ENCODE measurements at regions not wholly inside any gene's neighbourhood (a gene's known extent, or its start where the extent isn't known, plus 50 kb on each side); places are given as distances from the start of the nearest gene placed in this dataset.
"Not testable (repeated sequence)": the region's sequence is repeated elsewhere in the genome, so short reads cannot be mapped to it uniquely, and the experiment has no call there.

DNA sequence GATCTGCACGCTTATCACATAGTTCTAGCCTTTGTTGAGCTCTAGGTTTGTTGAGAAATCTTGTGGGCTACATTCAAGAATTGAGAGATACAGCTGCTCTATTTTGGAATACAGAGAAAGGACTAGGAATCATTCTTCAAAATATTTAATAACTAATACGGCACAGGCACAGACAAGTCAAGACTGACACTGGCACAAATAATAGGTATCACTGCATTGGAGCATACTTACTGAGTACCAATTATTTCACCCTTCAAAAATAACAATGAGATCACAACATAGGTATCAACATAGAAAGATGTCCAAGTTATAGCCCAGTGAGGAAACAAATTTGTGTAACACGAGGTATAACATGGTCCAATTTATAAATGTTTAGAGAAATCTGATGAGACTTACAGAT is 133.7 kb upstream of the TSC22D2 start:
- Histone ChIP-seq H3K4me2 (ENCODE audit: low read length) (no peak overlapping the region), H3K4me3 (ENCODE audit: low read length) (no peak overlapping the region), H3K4me1 (ENCODE audit: control insufficient read depth, low read depth, low read length) (no peaks in the 10 kb centered on the region), H3K23ac (ENCODE audit: low read length) (no peak overlapping the region), H3K56ac (ENCODE audit: low read length) (no peak overlapping the region), H2BK5ac (ENCODE audit: low read length) (no peak overlapping the region), H4K5ac (ENCODE audit: low read length) (no peak overlapping the region), H3K79me2 (ENCODE audit: control insufficient read depth, insufficient read depth, low read length) (no peaks in the 10 kb centered on the region), H4K8ac (ENCODE audit: low read depth, low read length) (no peak overlapping the region), H3K27ac (ENCODE audit: low read depth, low read length) (no peak overlapping the region), H2BK120ac (ENCODE audit: low read depth, low read length) (no peak overlapping the region), H3K27me3 (ENCODE audit: insufficient read depth, low read length, poor library complexity) (no peaks in the 10 kb centered on the region), H2BK15ac (replicated peaks; ENCODE audit: low read depth) (no peak overlapping the region), H3K79me1 (ENCODE audit: low read length) (no peaks in the 10 kb centered on the region), H3K18ac (ENCODE audit: low read length) (no peak overlapping the region), H3K9ac (ENCODE audit: low read length) (no peak overlapping the region), H3K36me3 (ENCODE audit: control insufficient read depth, insufficient read depth, low read length) (no peaks in the 10 kb centered on the region), H2AK5ac (ENCODE audit: low read length) (no peak overlapping the region), H3K4ac (ENCODE audit: low read depth, low read length) (no peak overlapping the region)
- WGBS (ENCODE audit: extremely low coverage, insufficient coverage, low lambda C conversion rate), result no CpG with 5 or more reads among the region's 3 CpGs
- no peak for DNase-seq

DNA sequence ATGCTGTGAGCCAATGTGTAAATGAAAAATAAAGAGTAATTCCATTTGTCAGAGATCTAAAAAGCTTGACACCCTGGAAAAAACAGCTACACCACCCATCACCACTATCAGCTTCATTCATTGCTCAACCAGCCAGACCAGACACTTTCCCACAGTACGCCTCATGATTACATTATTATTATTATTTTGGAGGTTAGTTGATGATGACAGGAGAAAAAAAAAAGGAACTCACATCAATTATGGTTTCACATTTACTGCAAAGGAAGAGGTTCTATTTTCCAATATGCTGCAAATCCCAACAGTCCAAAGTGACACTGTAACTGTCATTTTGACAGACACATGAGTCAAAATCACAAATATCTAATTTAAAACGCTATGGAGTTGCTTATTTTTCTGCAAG is 134.7 kb upstream of the TSC22D2 start:
- Histone ChIP-seq H3K27me3 (ENCODE audit: insufficient read depth, low read length, poor library complexity) (no peaks in the 10 kb centered on the region), H2AK5ac (ENCODE audit: low read length) (no peak overlapping the region), H3K23ac (ENCODE audit: low read length) (no peak overlapping the region), H3K4me1 (ENCODE audit: control insufficient read depth, low read depth, low read length) (no peaks in the 10 kb centered on the region), H3K4me2 (ENCODE audit: low read length) (no peak overlapping the region), H2BK5ac (ENCODE audit: low read length) (no peak overlapping the region), H3K36me3 (ENCODE audit: control insufficient read depth, insufficient read depth, low read length) (no peaks in the 10 kb centered on the region), H3K56ac (ENCODE audit: low read length) (no peak overlapping the region), H2BK120ac (ENCODE audit: low read depth, low read length) (no peak overlapping the region), H2BK15ac (replicated peaks; ENCODE audit: low read depth) (no peak overlapping the region), H3K4ac (ENCODE audit: low read depth, low read length) (no peak overlapping the region), H3K79me1 (ENCODE audit: low read length) (no peaks in the 10 kb centered on the region), H4K5ac (ENCODE audit: low read length) (no peak overlapping the region), H3K79me2 (ENCODE audit: control insufficient read depth, insufficient read depth, low read length) (no peaks in the 10 kb centered on the region), H3K4me3 (ENCODE audit: low read length) (no peak overlapping the region), H3K18ac (ENCODE audit: low read length) (no peak overlapping the region), H3K9ac (ENCODE audit: low read length) (no peak overlapping the region), H4K8ac (ENCODE audit: low read depth, low read length) (no peak overlapping the region), H3K27ac (ENCODE audit: low read depth, low read length) (no peak overlapping the region)
- WGBS (ENCODE audit: extremely low coverage, insufficient coverage, low lambda C conversion rate), result no CpG with 5 or more reads among the region's 2 CpGs
- no peak for DNase-seq

DNA sequence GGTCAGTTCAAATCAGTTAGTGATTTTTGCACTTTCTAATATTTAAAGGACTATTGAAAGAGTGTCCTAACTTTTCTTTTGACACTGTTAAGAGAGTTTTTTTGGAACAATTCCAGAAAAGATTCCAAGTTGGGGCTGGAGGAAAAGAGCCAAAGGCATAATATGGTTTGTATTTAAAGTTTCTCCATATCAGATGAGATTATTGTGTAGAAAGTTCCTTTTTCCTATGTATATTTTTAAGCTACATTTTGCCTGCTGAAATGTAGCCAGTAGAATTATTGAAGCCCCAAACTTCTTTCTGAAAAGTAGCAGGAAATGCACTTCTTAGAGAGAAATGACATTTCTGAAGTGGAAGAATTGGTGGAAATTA is 136.5 kb upstream of the TSC22D2 start:
- no peaks in the 10 kb centered on the region for H3K4me1 ChIP-seq (ENCODE audit: control insufficient read depth, low read depth, low read length)
- no peak for DNase-seq

DNA sequence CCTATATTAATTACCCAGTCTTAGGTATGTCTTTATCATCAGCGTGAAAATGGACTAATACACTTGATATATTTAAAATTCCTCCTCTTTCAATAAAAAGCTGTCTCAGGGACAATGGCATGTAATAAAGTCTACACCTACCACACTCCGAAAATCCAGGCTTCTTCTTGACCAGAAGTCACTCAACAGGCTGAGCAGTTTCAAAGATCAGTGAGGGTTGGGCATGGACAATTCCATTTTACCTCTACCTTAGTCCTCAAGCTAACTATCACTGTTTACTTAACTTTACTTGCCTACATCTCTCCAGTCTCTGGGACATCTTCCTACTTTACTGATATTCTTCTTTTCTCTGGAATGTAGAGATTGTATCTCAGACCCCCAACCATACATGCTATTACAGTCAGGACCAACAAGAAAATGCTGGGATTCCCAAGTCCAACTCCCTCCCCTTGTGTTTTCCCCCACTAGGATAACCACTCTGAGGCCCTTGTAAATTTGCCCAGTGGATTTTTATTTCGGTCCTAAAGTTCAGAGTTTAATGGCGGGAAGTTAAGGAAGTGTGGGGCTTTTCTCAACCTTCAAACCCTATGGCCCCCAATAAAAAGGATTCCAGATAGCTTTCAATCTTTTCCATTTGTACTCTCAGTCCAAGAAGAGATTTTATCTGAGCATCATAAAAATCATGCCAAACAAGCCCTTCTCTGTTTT is 137.1 kb upstream of the TSC22D2 start:
- H2BK15ac ChIP-seq (replicated peaks; ENCODE audit: low read depth), result no peak overlapping the region
- no peak overlapping the region for H3K23ac ChIP-seq (ENCODE audit: low read length)
- H4K8ac ChIP-seq (ENCODE audit: low read depth, low read length), result no peak overlapping the region
- no peaks in the 10 kb centered on the region for H3K36me3 ChIP-seq (ENCODE audit: control insufficient read depth, insufficient read depth, low read length)
- no peak overlapping the region for H3K4me2 ChIP-seq (ENCODE audit: low read length)
- H2BK120ac ChIP-seq (ENCODE audit: low read depth, low read length), result no peak overlapping the region
- no peak overlapping the region for H3K9ac ChIP-seq (ENCODE audit: low read length)
- H3K4me1 ChIP-seq (ENCODE audit: control insufficient read depth, low read depth, low read length), result no peaks in the 10 kb centered on the region
- no peak overlapping the region for H3K56ac ChIP-seq (ENCODE audit: low read length)
- H3K79me2 ChIP-seq (ENCODE audit: control insufficient read depth, insufficient read depth, low read length), result no peaks in the 10 kb centered on the region
- DNase-seq, result no peak
- no peak overlapping the region for H2BK5ac ChIP-seq (ENCODE audit: low read length)
- H3K27ac ChIP-seq (ENCODE audit: low read depth, low read length), result no peak overlapping the region
- H4K5ac ChIP-seq (ENCODE audit: low read length), result no peak overlapping the region
- no peak overlapping the region for H2AK5ac ChIP-seq (ENCODE audit: low read length)
- no peak overlapping the region for H3K4me3 ChIP-seq (ENCODE audit: low read length)
- H3K27me3 ChIP-seq (ENCODE audit: insufficient read depth, low read length, poor library complexity), result no peaks in the 10 kb centered on the region
- H3K4ac ChIP-seq (ENCODE audit: low read depth, low read length), result no peak overlapping the region
- no peak overlapping the region for H3K18ac ChIP-seq (ENCODE audit: low read length)
- WGBS (ENCODE audit: extremely low coverage, insufficient coverage, low lambda C conversion rate), result no CpG with 5 or more reads among the region's 4 CpGs
- no peaks in the 10 kb centered on the region for H3K79me1 ChIP-seq (ENCODE audit: low read length)

More for the DNA sequence above, 136.5 kb upstream of the TSC22D2 start:
- H3K4me2 ChIP-seq (ENCODE audit: low read length), result no peak overlapping the region
- no peaks in the 10 kb centered on the region for H3K27me3 ChIP-seq (ENCODE audit: insufficient read depth, low read length, poor library complexity)
- no peak overlapping the region for H3K56ac ChIP-seq (ENCODE audit: low read length)
- no peak overlapping the region for H2AK5ac ChIP-seq (ENCODE audit: low read length)
- H2BK15ac ChIP-seq (replicated peaks; ENCODE audit: low read depth), result no peak overlapping the region
- no peak overlapping the region for H3K23ac ChIP-seq (ENCODE audit: low read length)
- H4K8ac ChIP-seq (ENCODE audit: low read depth, low read length), result no peak overlapping the region
- no peak overlapping the region for H2BK120ac ChIP-seq (ENCODE audit: low read depth, low read length)
- H3K4me3 ChIP-seq (ENCODE audit: low read length), result no peak overlapping the region
- H3K79me2 ChIP-seq (ENCODE audit: control insufficient read depth, insufficient read depth, low read length), result no peaks in the 10 kb centered on the region
- no peak overlapping the region for H2BK5ac ChIP-seq (ENCODE audit: low read length)
- no peak overlapping the region for H3K18ac ChIP-seq (ENCODE audit: low read length)
- H3K36me3 ChIP-seq (ENCODE audit: control insufficient read depth, insufficient read depth, low read length), result no peaks in the 10 kb centered on the region
- H3K27ac ChIP-seq (ENCODE audit: low read depth, low read length), result no peak overlapping the region
- no peak overlapping the region for H3K4ac ChIP-seq (ENCODE audit: low read depth, low read length)
- H4K5ac ChIP-seq (ENCODE audit: low read length), result no peak overlapping the region
- no peaks in the 10 kb centered on the region for H3K79me1 ChIP-seq (ENCODE audit: low read length)
- H3K9ac ChIP-seq (ENCODE audit: low read length), result no peak overlapping the region

DNA sequence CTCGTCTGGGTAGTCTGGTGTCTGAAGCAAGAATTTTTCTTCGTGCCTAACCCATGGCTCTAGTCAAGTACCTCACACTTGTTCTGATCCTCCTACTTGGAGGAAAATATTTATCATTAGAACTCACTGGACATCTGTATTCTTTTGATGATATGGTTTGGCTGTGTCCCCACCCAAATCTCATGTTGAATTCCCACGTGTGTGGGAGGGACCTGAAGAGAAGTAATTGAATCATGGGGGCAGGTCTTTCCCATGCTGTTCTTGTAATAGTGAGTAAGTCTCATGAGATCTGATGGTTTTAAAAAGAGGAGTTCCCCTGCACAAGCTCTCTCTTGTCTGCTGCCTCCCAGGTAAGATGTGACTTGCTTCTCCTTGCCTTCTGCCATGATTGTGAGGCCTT is 137.7 kb upstream of the TSC22D2 start:
- not testable (repeated sequence) for H3K79me1 ChIP-seq (ENCODE audit: low read length); H3K23ac ChIP-seq (ENCODE audit: low read length); H3K4me2 ChIP-seq (ENCODE audit: low read length)

DNA sequence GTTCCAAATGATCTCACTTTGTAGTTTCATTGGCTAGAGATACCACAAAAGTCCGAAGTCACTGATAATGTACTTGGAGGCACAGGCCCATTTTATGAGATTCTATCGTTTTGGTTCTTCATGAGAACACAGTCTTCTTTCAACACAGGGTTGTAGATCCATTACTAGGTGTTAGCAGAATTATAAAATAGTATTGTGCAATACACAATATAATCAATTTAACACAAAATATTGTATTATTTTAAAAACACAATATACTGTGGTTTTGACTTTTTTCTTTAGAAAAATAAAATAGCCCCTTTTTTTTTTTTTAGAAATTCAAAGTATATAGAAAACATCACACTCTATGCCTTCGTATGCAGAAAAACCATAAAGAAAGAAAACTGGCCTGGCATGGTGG is 138.6 kb upstream of the TSC22D2 start:
- Histone ChIP-seq H3K4me1 (ENCODE audit: control insufficient read depth, low read depth, low read length) (no peaks in the 10 kb centered on the region), H3K79me1 (ENCODE audit: low read length) (no peaks in the 10 kb centered on the region), H2BK120ac (ENCODE audit: low read depth, low read length) (no peak overlapping the region), H3K27me3 (ENCODE audit: insufficient read depth, low read length, poor library complexity) (no peaks in the 10 kb centered on the region), H3K79me2 (ENCODE audit: control insufficient read depth, insufficient read depth, low read length) (no peaks in the 10 kb centered on the region), H3K9ac (ENCODE audit: low read length) (no peak overlapping the region), H3K4ac (ENCODE audit: low read depth, low read length) (no peak overlapping the region), H2BK5ac (ENCODE audit: low read length) (no peak overlapping the region), H3K4me2 (ENCODE audit: low read length) (no peak overlapping the region), H4K5ac (ENCODE audit: low read length) (no peak overlapping the region), H3K4me3 (ENCODE audit: low read length) (no peak overlapping the region), H3K56ac (ENCODE audit: low read length) (no peak overlapping the region), H3K36me3 (ENCODE audit: control insufficient read depth, insufficient read depth, low read length) (no peaks in the 10 kb centered on the region), H2AK5ac (ENCODE audit: low read length) (no peak overlapping the region), H3K18ac (ENCODE audit: low read length) (no peak overlapping the region), H3K27ac (ENCODE audit: low read depth, low read length) (no peak overlapping the region), H4K8ac (ENCODE audit: low read depth, low read length) (no peak overlapping the region), H2BK15ac (replicated peaks; ENCODE audit: low read depth) (no peak overlapping the region), H3K23ac (ENCODE audit: low read length) (no peak overlapping the region)
- DNase-seq, result no peak
- WGBS (ENCODE audit: extremely low coverage, insufficient coverage, low lambda C conversion rate), result no CpG with 5 or more reads among the region's 3 CpGs

More for the DNA sequence above, 137.7 kb upstream of the TSC22D2 start:
- H3K4me3 ChIP-seq (ENCODE audit: low read length); H3K79me2 ChIP-seq (ENCODE audit: control insufficient read depth, insufficient read depth, low read length); H3K27ac ChIP-seq (ENCODE audit: low read depth, low read length); H2AK5ac ChIP-seq (ENCODE audit: low read length); H4K5ac ChIP-seq (ENCODE audit: low read length); H4K8ac ChIP-seq (ENCODE audit: low read depth, low read length); H2BK120ac ChIP-seq (ENCODE audit: low read depth, low read length); H2BK5ac ChIP-seq (ENCODE audit: low read length); H3K18ac ChIP-seq (ENCODE audit: low read length); H3K27me3 ChIP-seq (ENCODE audit: insufficient read depth, low read length, poor library complexity); H3K9ac ChIP-seq (ENCODE audit: low read length); H3K4ac ChIP-seq (ENCODE audit: low read depth, low read length); H3K56ac ChIP-seq (ENCODE audit: low read length); H3K36me3 ChIP-seq (ENCODE audit: control insufficient read depth, insufficient read depth, low read length); H3K4me1 ChIP-seq (ENCODE audit: control insufficient read depth, low read depth, low read length); H2BK15ac ChIP-seq (replicated peaks; ENCODE audit: low read depth); DNase-seq: not testable (repeated sequence)
- whole genome bisulfite sequencing (ENCODE audit: extremely low coverage, insufficient coverage, low lambda C conversion rate), result no CpG with 5 or more reads among the region's 3 CpGs

Data from mesendoderm (in vitro differentiated cells).